Hepatocyte (in vitro differentiated cells): ENCODE measurements at regions not wholly inside any gene's neighbourhood (a gene's known extent, or its start where the extent isn't known, plus 50 kb on each side); places are given as distances from the start of the nearest gene placed in this dataset.

Experiments used
- CTCF ChIP-seq: fragments of 200-600 bp; sonication (generic); IDR thresholded peaks from 2 replicates; pipeline ENCODE4 v1.5.1; 2016; ENCODE audit warnings: antibody characterized with exemption, mild to moderate bottlenecking; ENCODE audit not compliant: poor library complexity
- EZH2phosphoT487 ChIP-seq: fragments of 200-600 bp; sonication (generic); IDR thresholded peaks from one replicate; pipeline ENCODE4 v1.6.1; 2018; ENCODE audit warnings: antibody characterized with exemption, mild to moderate bottlenecking, low read depth, moderate library complexity; ENCODE audit not compliant: unreplicated experiment, severe bottlenecking

GRCh38 chr7:1340461-1341360 lies 108.0 kb downstream of the UNCX start:
- no peak for TF ChIP-seq CTCF
- TF ChIP-seq EZH2phosphoT487, result no peak
